ENCODE measurements at regions not wholly inside any gene's neighbourhood (a gene's known extent, or its start where the extent isn't known, plus 50 kb on each side); places are given as distances from the start of the nearest gene placed in this dataset.

- H3K27me3 ChIP-seq (replicated peaks in 1 of 2; ENCODE audit: control insufficient read depth in 2 of 2, insufficient read depth in 2 of 2, low read length in 1 of 2): no peaks in the 10 kb centered on the region
- no peaks in the 10 kb centered on the region for H3K36me3 ChIP-seq (ENCODE audit: control insufficient read depth in 2 of 2, insufficient read depth in 2 of 2, low read length in 1 of 2)
- H3K9me3 ChIP-seq (replicated peaks; ENCODE audit: control insufficient read depth, insufficient read depth, low read length): no peaks in the 10 kb centered on the region
- H3K4me2 ChIP-seq (ENCODE audit: control insufficient read depth, insufficient read depth): no peak overlapping the region
- H3K4me3 ChIP-seq: no peak overlapping the region
- FAIRE-seq (no peak), ATAC-seq (no peak), DNase-seq (ENCODE audit: low read depth, low spot score) (no peak)
- no peaks in the 10 kb centered on the region for H3K4me1 ChIP-seq (ENCODE audit: control insufficient read depth, insufficient read depth, low read length)
- no TSS peak for BruUV-seq (replicated peaks)
- intact Hi-C loops (cut with micrococcal nuclease; ENCODE audit: unreplicated experiment): no loop called here
- ChIA-PET CTCF (no interaction called here), SMC1A (ENCODE audit: uncharacterized antibody, unreplicated experiment) (interaction anchor here (0.6 kb wide), 1 partner anchor 196 kb away, joined by 3 read pairs; no protein-coding TSS in a partner anchor), POLR2A (no interaction called here), RAD21 (ENCODE audit: unreplicated experiment) (no interaction called here)
- in situ Hi-C loops (cut with MboI): no loop called here
- H3K9ac ChIP-seq (ENCODE audit: control insufficient read depth, insufficient read depth, low read length): no peak overlapping the region
- 47% methylated on average over 1 of the region's 1 CpG for WGBS (ENCODE audit: insufficient coverage, insufficient replicate concordance, low lambda C conversion rate, missing lambda C conversion rate)
- H3K27ac ChIP-seq (ENCODE audit: control insufficient read depth, insufficient read depth): no peak overlapping the region
- no peaks in the 10 kb centered on the region for H3K79me2 ChIP-seq (ENCODE audit: control insufficient read depth, insufficient read depth, low read length)
- TF ChIP-seq BRCA1 (IDR thresholded peaks at IDR 0.05; ENCODE audit: low read depth, low read length) (no peak), HDGF (IDR thresholded peaks at IDR 0.05) (no peak), RCOR1 (conservative IDR thresholded peaks at IDR 0.05; ENCODE audit: low read depth, low read length) (no peak), ZZZ3 (IDR thresholded peaks at IDR 0.05; ENCODE audit: control insufficient read depth, insufficient read length, low read depth) (no peak), HCFC1 (IDR thresholded peaks at IDR 0.05; ENCODE audit: low read length) (no peak), ZNF207 (IDR thresholded peaks at IDR 0.05; ENCODE audit: borderline replicate concordance) (no peak)
- H4K20me1 ChIP-seq (ENCODE audit: control insufficient read depth, insufficient read depth): no peaks in the 10 kb centered on the region
- H2AFZ ChIP-seq (ENCODE audit: control insufficient read depth, low read depth, low read length): no peak overlapping the region
Observed at GRCh38 chrX:56125946-56126345, 106.2 kb upstream of the KLF8 start.

- BruUV-seq (replicated peaks): no TSS peak
- TF ChIP-seq RAD51 (IDR thresholded peaks at IDR 0.05) (no peak), IRF4 (IDR thresholded peaks at IDR 0.05; ENCODE audit: low read depth, low read length) (no peak), CUX1 (IDR thresholded peaks at IDR 0.05; ENCODE audit: insufficient replicate concordance, low read depth, low read length) (no peak), SIX5 (IDR thresholded peaks at IDR 0.05; ENCODE audit: low read depth, low read length, severe bottlenecking) (no peak), SIN3A (IDR thresholded peaks at IDR 0.05; ENCODE audit: low read depth, low read length) (no peak), ZNF207 (IDR thresholded peaks at IDR 0.05; ENCODE audit: borderline replicate concordance) (no peak), NRF1 (conservative IDR thresholded peaks at IDR 0.05; ENCODE audit: low read depth, low read length) (no peak), GABPA (IDR thresholded peaks at IDR 0.05; ENCODE audit: low read depth) (no peak), RB1 (IDR thresholded peaks at IDR 0.05; ENCODE audit: borderline replicate concordance) (no peak)
Observed at GRCh38 chrX:56130031-56130430, 102.1 kb upstream of the KLF8 start.

More at GRCh38 chrX:56130031-56130430, 102.1 kb upstream of the KLF8 start:
- Histone ChIP-seq H2AFZ (ENCODE audit: control insufficient read depth, low read depth, low read length) (no peak overlapping the region), H3K27ac (ENCODE audit: control insufficient read depth, insufficient read depth) (no peak overlapping the region), H3K9ac (ENCODE audit: control insufficient read depth, insufficient read depth, low read length) (no peak overlapping the region), H3K4me1 (ENCODE audit: control insufficient read depth, insufficient read depth, low read length) (no peaks in the 10 kb centered on the region), H3K4me2 (ENCODE audit: control insufficient read depth, insufficient read depth) (no peak overlapping the region), H3K4me3 (no peak overlapping the region), H3K27me3 (replicated peaks in 1 of 2; ENCODE audit: control insufficient read depth in 2 of 2, insufficient read depth in 2 of 2, low read length in 1 of 2) (no peaks in the 10 kb centered on the region), H4K20me1 (ENCODE audit: control insufficient read depth, insufficient read depth) (no peaks in the 10 kb centered on the region), H3K79me2 (ENCODE audit: control insufficient read depth, insufficient read depth, low read length) (no peaks in the 10 kb centered on the region), H3K9me3 (replicated peaks; ENCODE audit: control insufficient read depth, insufficient read depth, low read length) (no peaks in the 10 kb centered on the region; the same call in 2 of the 3 replicates), H3K36me3 (ENCODE audit: control insufficient read depth in 2 of 2, insufficient read depth in 2 of 2, low read length in 1 of 2) (no peaks in the 10 kb centered on the region)
- ATAC-seq (no peak), FAIRE-seq (no peak), DNase-seq (ENCODE audit: low read depth, low spot score) (no peak)
- WGBS (ENCODE audit: insufficient coverage, insufficient replicate concordance, low lambda C conversion rate, missing lambda C conversion rate): 49% methylated on average over 3 of the region's 3 CpGs
- POLR2A ChIA-PET: no interaction called here
- intact Hi-C loops (cut with micrococcal nuclease; ENCODE audit: unreplicated experiment) (no loop called here), in situ Hi-C loops (cut with MboI) (no loop called here)
- RAD21 ChIA-PET (ENCODE audit: unreplicated experiment): no interaction called here
- CTCF ChIA-PET: no interaction called here
- SMC1A ChIA-PET (ENCODE audit: uncharacterized antibody, unreplicated experiment): no interaction called here

Data from GM12878 (cell line).